Right atrium auricular region (tissue), 2 donors: ENCODE measurements at regions not wholly inside any gene's neighbourhood (a gene's known extent, or its start where the extent isn't known, plus 50 kb on each side); places are given as distances from the start of the nearest gene placed in this dataset.

Source experiments
- DNase-seq: peaks from one replicate; pipeline ENCODE4 v3.0.0-alpha.2; 2019; ENCODE audit warnings: low spot score
- H3K27ac ChIP-seq, 2 donors: fragments of 200-600 bp; sonication (generic); 1 replicate in 1 of 2; 2 replicates in 1 of 2; pipeline ENCODE4 v1.5.1; 2016 to 2019
- H3K27me3 ChIP-seq, 2 donors: fragments of 200-600 bp; sonication (generic); one replicate each; pipeline versions ENCODE4 v1.5.1 to v1.6.0; 2017 to 2019
- H3K36me3 ChIP-seq: fragments of 200-600 bp; sonication (generic); one replicate; pipeline ENCODE4 v1.5.1; 2016
- H3K4me1 ChIP-seq, 2 donors: fragments of 200-600 bp; sonication (generic); one replicate each; pipeline versions ENCODE4 v1.5.1 to v1.6.0; 2017 to 2019
- H3K4me3 ChIP-seq, 2 donors: fragments of 200-600 bp; sonication (generic); 1 replicate in 1 of 2; 2 replicates in 1 of 2; pipeline ENCODE4 v1.5.1; 2017 to 2019; ENCODE audit warnings: mild to moderate bottlenecking in 1 of 2, moderate library complexity in 1 of 2
- H3K9me3 ChIP-seq, 2 donors: fragments of 200-600 bp; sonication (generic); one replicate each; pipeline ENCODE4 v1.5.1; 2019
- CTCF ChIP-seq, 2 donors: fragments of 200-600 bp; sonication (generic); IDR thresholded peaks; one replicate each; pipeline ENCODE4 v1.5.1; 2019; ENCODE audit warnings: antibody characterized with exemption in 2 of 2

GRCh38 chr1:29631836-29632805 is 395.8 kb downstream of the PTPRU start:
- no peaks in the 10 kb centered on the region for H3K27me3 ChIP-seq
- H3K4me3 ChIP-seq = no peak overlapping the region
- H3K36me3 ChIP-seq = no peaks in the 10 kb centered on the region

GRCh38 chr1:29631361-29631760 is 395.0 kb downstream of the PTPRU start:
- no peak for TF ChIP-seq CTCF (IDR thresholded peaks at IDR 0.05)
- DNase-seq = no peak
- H3K27me3 ChIP-seq = no peaks in the 10 kb centered on the region
- no peaks in the 10 kb centered on the region for H3K4me1 ChIP-seq
- H3K27ac ChIP-seq = no peak overlapping the region
- H3K36me3 ChIP-seq = no peaks in the 10 kb centered on the region
- H3K9me3 ChIP-seq = peaks cover 0 to 8% of the 10 kb centered on the region in 2 donors
- no peak overlapping the region for H3K4me3 ChIP-seq

More at GRCh38 chr1:29631836-29632805, 395.8 kb downstream of the PTPRU start:
- no peak for TF ChIP-seq CTCF (IDR thresholded peaks at IDR 0.05)
- Histone ChIP-seq H3K9me3 (peaks cover 0 to 8% of the 10 kb centered on the region in 2 donors), H3K4me1 (no peaks in the 10 kb centered on the region), H3K27ac (no peak overlapping the region)
- no peak for DNase-seq

GRCh38 chr1:29630756-29631155 is 394.4 kb downstream of the PTPRU start:
- Histone ChIP-seq H3K9me3 (peaks cover 0 to 8% of the 10 kb centered on the region in 2 donors), H3K4me1 (no peaks in the 10 kb centered on the region), H3K4me3 (no peak overlapping the region), H3K36me3 (no peaks in the 10 kb centered on the region), H3K27me3 (no peaks in the 10 kb centered on the region), H3K27ac (no peak overlapping the region)
- no peak for DNase-seq
- TF ChIP-seq CTCF (IDR thresholded peaks at IDR 0.05) = no peak

GRCh38 chr1:29629814-29630516 is 393.6 kb downstream of the PTPRU start:
- DNase-seq = no peak
- no peaks in the 10 kb centered on the region for H3K36me3 ChIP-seq
- H3K4me3 ChIP-seq = no peak overlapping the region
- H3K27ac ChIP-seq = no peak overlapping the region
- peaks cover 0 to 8% of the 10 kb centered on the region in 2 donors for H3K9me3 ChIP-seq
- TF ChIP-seq CTCF (IDR thresholded peaks at IDR 0.05) = no peak
- H3K4me1 ChIP-seq = no peaks in the 10 kb centered on the region
- H3K27me3 ChIP-seq = no peaks in the 10 kb centered on the region

- Histone ChIP-seq H3K9me3 (peaks cover 0 to 8% of the 10 kb centered on the region in 2 donors), H3K27ac (no peak overlapping the region), H3K36me3 (no peaks in the 10 kb centered on the region), H3K27me3 (no peaks in the 10 kb centered on the region), H3K4me3 (no peak overlapping the region), H3K4me1 (no peaks in the 10 kb centered on the region)
- DNase-seq = no peak
- TF ChIP-seq CTCF (IDR thresholded peaks at IDR 0.05) = no peak
These were observed 393.1 kb downstream of the PTPRU start for GRCh38 chr1:29629401-29629800.
